ENCODE measurements at regions not wholly inside any gene's neighbourhood (a gene's known extent, or its start where the extent isn't known, plus 50 kb on each side); places are given as distances from the start of the nearest gene placed in this dataset.

- in situ Hi-C loops (cut with MboI; ENCODE audit: low sequenced_read_pairs) (no loop called here), intact Hi-C loops (cut with micrococcal nuclease) (no loop called here), dilution Hi-C loops (cut with HindIII; ENCODE audit: low sequenced_read_pairs, unreplicated experiment) (no loop called here)
- no peak overlapping the region for H2AK5ac ChIP-seq (ENCODE audit: low read depth, low read length)
- no peak overlapping the region for H4K91ac ChIP-seq (ENCODE audit: insufficient read depth, low read depth, low read length)
- DNase-seq (no peak), ATAC-seq (ENCODE audit: low read depth) (no peak)
- H3K4me2 ChIP-seq (ENCODE audit: low read depth, low read length), result no peak overlapping the region
- no peak overlapping the region for H3K56ac ChIP-seq (ENCODE audit: extremely low read depth, insufficient read depth, low read length)
- H3K36me3 ChIP-seq (ENCODE audit: control insufficient read depth, insufficient read depth, low read length), result no peaks in the 10 kb centered on the region
- H2AK9ac ChIP-seq (replicated peaks; ENCODE audit: low read depth, low read length, poor library complexity), result no peak overlapping the region
- no peak overlapping the region for H3K9ac ChIP-seq (ENCODE audit: low read depth, low read length)
- no peaks in the 10 kb centered on the region for H3K9me3 ChIP-seq (ENCODE audit: control insufficient read depth, insufficient read depth, low read length)
- H3K4ac ChIP-seq (ENCODE audit: low read depth, low read length), result no peak overlapping the region
- no TSS peak for BruUV-seq (replicated peaks)
- no peak overlapping the region for H2BK20ac ChIP-seq (ENCODE audit: low read depth, low read length)
- H3K9me1 ChIP-seq (ENCODE audit: insufficient read depth, low read length), result no peaks in the 10 kb centered on the region
- no peak overlapping the region for H2BK120ac ChIP-seq (ENCODE audit: low read depth, low read length)
- no peaks in the 10 kb centered on the region for H3K79me1 ChIP-seq (ENCODE audit: low read depth in 1 of 2, low read length in 2 of 2)
- no peaks in the 10 kb centered on the region for H4K20me1 ChIP-seq (ENCODE audit: insufficient read depth, low read length)
- no peak overlapping the region for H2BK5ac ChIP-seq (ENCODE audit: low read depth, low read length, poor library complexity, severe bottlenecking)
- no peak overlapping the region for H3K4me3 ChIP-seq (ENCODE audit: insufficient read depth, low read depth, low read length)
- no peak overlapping the region for H4K5ac ChIP-seq (ENCODE audit: low read depth, low read length)
- H3K14ac ChIP-seq (replicated peaks; ENCODE audit: low read depth, low read length), result no peak overlapping the region
- TF ChIP-seq BHLHE40 (IDR thresholded peaks at IDR 0.05; ENCODE audit: low read depth, low read length), result no peak
- no peak for TF ChIP-seq RAD21 (IDR thresholded peaks at IDR 0.05; ENCODE audit: low read length)
- TF ChIP-seq MAFK (IDR thresholded peaks at IDR 0.05; ENCODE audit: low read depth, low read length), result no peak
- no peak for TF ChIP-seq FOS (IDR thresholded peaks at IDR 0.05; ENCODE audit: low read depth, low read length)
- TF ChIP-seq SMC3 (IDR thresholded peaks at IDR 0.05; ENCODE audit: low read depth, low read length), result no peak
- no peak for TF ChIP-seq POLR2A (IDR thresholded peaks at IDR 0.05; ENCODE audit: low read depth, low read length)
- TF ChIP-seq CEBPB (IDR thresholded peaks at IDR 0.05; ENCODE audit: low read depth, low read length), result no peak
- TF ChIP-seq MXI1 (IDR thresholded peaks at IDR 0.05; ENCODE audit: borderline replicate concordance, low read depth, low read length), result no peak
- no peak overlapping the region for H4K8ac ChIP-seq (ENCODE audit: low read depth in 2 of 2, low read length in 2 of 2)
- no peak overlapping the region for H2BK15ac ChIP-seq (ENCODE audit: low read depth, low read length)
- WGBS, 2 experiments (ENCODE audit: extremely low coverage in 2 of 2, insufficient read length in 1 of 2), result 80% methylated on average over 1 of the region's 4 CpGs; no CpG with 5 or more reads in 1 of the 2 experiments
- POLR2A ChIA-PET (ENCODE audit: unreplicated experiment), result no interaction called here
- no peak overlapping the region for H3K23ac ChIP-seq (ENCODE audit: low read depth, low read length)
- H3K18ac ChIP-seq (ENCODE audit: low read depth, low read length), result no peak overlapping the region
- CTCF ChIA-PET, result interaction anchor here (1.0 kb wide), 1 partner anchor 12 kb away, joined by 5 read pairs; no protein-coding TSS in a partner anchor
- no peak overlapping the region for H2AFZ ChIP-seq (replicated peaks; ENCODE audit: low read length, poor library complexity)
- no peaks in the 10 kb centered on the region for H3K4me1 ChIP-seq (ENCODE audit: control insufficient read depth, insufficient read depth, low read length)
- no peak overlapping the region for H3K27ac ChIP-seq (ENCODE audit: insufficient read depth, low read length)
- no peaks in the 10 kb centered on the region for H3K27me3 ChIP-seq (ENCODE audit: control insufficient read depth, insufficient read depth, low read length)
Measured at GRCh38 chr3:189569473-189569872, 61.7 kb upstream of the TP63 start.
